Panc1 (cell line): ENCODE measurements at regions not wholly inside any gene's neighbourhood (a gene's known extent, or its start where the extent isn't known, plus 50 kb on each side); places are given as distances from the start of the nearest gene placed in this dataset.

Experiments
- ATAC-seq: fragments of 200-7000 bp; cut with Tn5 transposase; 2 replicates; pipeline ENCODE4 v1.9.1; 2020; ENCODE audit warnings: mild to moderate bottlenecking, moderate library complexity
- BruUV-seq: library from RNA; stranded (reverse); fragments of 400-500 nt; replicated peaks from 2 replicates; lab custom pipeline; 2021; lab: Mats Ljungman, UMichigan
- CTCF ChIA-PET: fragments of 300-600 bp; sonication (Branson Sonifier 250); formaldehyde crosslinking; loops from one replicate; lab custom pipeline; 2022; ENCODE audit warnings: antibody characterized with exemption; lab: Charles Lee
- POLR2A ChIA-PET: fragments of 300-600 bp; sonication (Branson Sonifier 250); formaldehyde crosslinking; loops from one replicate; lab custom pipeline; 2022; ENCODE audit warnings: antibody characterized with exemption; lab: Charles Lee
- DNase-seq: peaks from one replicate; pipeline ENCODE4 v3.0.0-alpha.2; 2010; ENCODE audit warnings: low read depth, low spot score
- H3K27ac ChIP-seq: 2 replicates; pipeline ENCODE4 v1.5.1; 2011; ENCODE audit warnings: mild to moderate bottlenecking, low read length, inconsistent platforms
- H3K27me3 ChIP-seq: fragments of 200-500 bp; sonication (Bioruptor generic); 2 replicates; pipeline ENCODE4 v1.6.0; 2014; ENCODE audit warnings: low read length, inconsistent platforms; ENCODE audit not compliant: control insufficient read depth, insufficient read depth
- H3K36me3 ChIP-seq: fragments of 200-500 bp; sonication (Bioruptor generic); 2 replicates; pipeline ENCODE4 v1.5.1; 2014; ENCODE audit warnings: inconsistent platforms, mild to moderate bottlenecking, low read length, moderate library complexity; ENCODE audit not compliant: control insufficient read depth, insufficient read depth
- H3K4me1 ChIP-seq: 2 replicates; pipeline ENCODE4 v1.5.1; 2011; ENCODE audit warnings: inconsistent platforms, mild to moderate bottlenecking, low read length, moderate library complexity; ENCODE audit not compliant: control insufficient read depth, insufficient read depth
- H3K4me3 ChIP-seq, 2 experiments: 2 replicates each; pipeline ENCODE4 v1.5.1; 2011 to 2012; ENCODE audit warnings: low read depth in 2 of 2, low read length in 2 of 2, mild to moderate bottlenecking in 2 of 2, inconsistent platforms in 1 of 2, moderate library complexity in 1 of 2
- H3K9me3 ChIP-seq: fragments of 200-500 bp; sonication (Bioruptor generic); 2 replicates; pipeline ENCODE4 v1.5.1; 2014; ENCODE audit warnings: low read depth, mild to moderate bottlenecking, inconsistent platforms, low read length, moderate library complexity; ENCODE audit not compliant: control insufficient read depth, insufficient read depth
- POLR2AphosphoS5 ChIP-seq: IDR thresholded peaks from 2 replicates; pipeline ENCODE4 v1.6.1; 2012; ENCODE audit warnings: mild to moderate bottlenecking, low read depth, low read length, moderate library complexity
- REST ChIP-seq, 2 experiments: IDR thresholded peaks; 2 replicates each; pipeline ENCODE4 v1.6.1; 2011 to 2012; ENCODE audit warnings: low read depth in 2 of 2, control low read depth in 1 of 2, low read length in 1 of 2, mild to moderate bottlenecking in 1 of 2, moderate library complexity in 1 of 2; ENCODE audit not compliant: insufficient read depth in 1 of 2
- SIN3A ChIP-seq: IDR thresholded peaks from 2 replicates; pipeline ENCODE4 v1.6.1; 2012; ENCODE audit warnings: low read depth, mild to moderate bottlenecking, low read length, moderate library complexity, borderline replicate concordance; ENCODE audit not compliant: insufficient read depth
- TCF7L2 ChIP-seq: IDR thresholded peaks from 2 replicates; pipeline ENCODE4 v1.6.1; 2011; ENCODE audit warnings: mild to moderate bottlenecking, low read depth, low read length, inconsistent platforms
- in situ Hi-C: cut with HindIII; loops from 2 replicates; pipeline ENCODE4 v1.10.0; 2016; ENCODE audit warnings: low sequenced_read_pairs, low pct_unique_long_range_greater_than_20kb
- intact Hi-C: fragments of 100-400 bp; cut with micrococcal nuclease; formaldehyde crosslinking; loops from one replicate; pipeline ENCODE4 v1.10.0; 2022; ENCODE audit not compliant: unreplicated experiment
- TF ChIP-seq, protein P1 (sequence below): fragments of 450-650 bp; IDR thresholded peaks from 2 replicates; pipeline ENCODE4 v1.5.1; 2017; ENCODE audit warnings: mild to moderate bottlenecking

- no peak overlapping the region for H3K27ac ChIP-seq
- no peak for TF ChIP-seq TCF7L2
- no peaks in the 10 kb centered on the region for H3K36me3 ChIP-seq
- in situ Hi-C loops: no loop called here
- CTCF ChIA-PET: no interaction called here
- no peak overlapping the region for H3K4me3 ChIP-seq
- DNase-seq (no peak), ATAC-seq (no peak)
- intact Hi-C loops: no loop called here
- POLR2A ChIA-PET: no interaction called here
- no peaks in the 10 kb centered on the region for H3K4me1 ChIP-seq
- BruUV-seq: no TSS peak
- H3K27me3 ChIP-seq: no peaks in the 10 kb centered on the region
- H3K9me3 ChIP-seq: no peaks in the 10 kb centered on the region
These were observed 503.7 kb downstream of the CDH10 start for GRCh38 chr5:24141046-24141445.

DNA sequence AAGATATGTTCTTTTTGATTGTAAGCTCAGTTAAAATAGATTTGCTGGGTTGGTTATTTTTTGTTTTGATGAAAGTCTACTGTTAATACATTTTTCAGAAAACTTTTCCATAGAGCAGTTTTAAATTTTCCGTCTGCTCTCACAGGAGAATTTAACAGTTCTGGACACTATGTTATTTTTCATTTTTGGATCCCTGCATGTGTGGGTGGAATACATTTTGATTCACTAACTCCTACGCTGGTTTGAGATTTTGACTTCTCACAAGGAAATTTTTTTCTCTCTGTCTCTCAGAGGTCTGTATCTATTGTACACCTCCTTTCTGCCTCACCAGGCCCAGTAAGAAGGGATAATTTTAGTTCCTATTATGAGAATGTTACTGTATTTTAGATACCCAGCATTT lies 502.4 kb downstream of the CDH10 start:
- DNase-seq (no peak), ATAC-seq (no peak)
- intact Hi-C loops (no loop called here), in situ Hi-C loops (no loop called here)
- H3K27me3 ChIP-seq: no peaks in the 10 kb centered on the region
- H3K36me3 ChIP-seq: no peaks in the 10 kb centered on the region
- ChIA-PET CTCF (no interaction called here), POLR2A (no interaction called here)
- H3K27ac ChIP-seq: no peak overlapping the region
- TF ChIP-seq POLR2AphosphoS5 (no peak), SIN3A (no peak), TCF7L2 (no peak), REST (IDR thresholded peaks at IDR 0.05; ENCODE audit: insufficient read depth in 1 of 2, low read depth in 2 of 2, low read length in 1 of 2) (no peak)
- TF ChIP-seq, protein P1, sequence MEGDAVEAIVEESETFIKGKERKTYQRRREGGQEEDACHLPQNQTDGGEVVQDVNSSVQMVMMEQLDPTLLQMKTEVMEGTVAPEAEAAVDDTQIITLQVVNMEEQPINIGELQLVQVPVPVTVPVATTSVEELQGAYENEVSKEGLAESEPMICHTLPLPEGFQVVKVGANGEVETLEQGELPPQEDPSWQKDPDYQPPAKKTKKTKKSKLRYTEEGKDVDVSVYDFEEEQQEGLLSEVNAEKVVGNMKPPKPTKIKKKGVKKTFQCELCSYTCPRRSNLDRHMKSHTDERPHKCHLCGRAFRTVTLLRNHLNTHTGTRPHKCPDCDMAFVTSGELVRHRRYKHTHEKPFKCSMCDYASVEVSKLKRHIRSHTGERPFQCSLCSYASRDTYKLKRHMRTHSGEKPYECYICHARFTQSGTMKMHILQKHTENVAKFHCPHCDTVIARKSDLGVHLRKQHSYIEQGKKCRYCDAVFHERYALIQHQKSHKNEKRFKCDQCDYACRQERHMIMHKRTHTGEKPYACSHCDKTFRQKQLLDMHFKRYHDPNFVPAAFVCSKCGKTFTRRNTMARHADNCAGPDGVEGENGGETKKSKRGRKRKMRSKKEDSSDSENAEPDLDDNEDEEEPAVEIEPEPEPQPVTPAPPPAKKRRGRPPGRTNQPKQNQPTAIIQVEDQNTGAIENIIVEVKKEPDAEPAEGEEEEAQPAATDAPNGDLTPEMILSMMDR: no peak
- no peaks in the 10 kb centered on the region for H3K9me3 ChIP-seq
- H3K4me1 ChIP-seq: no peaks in the 10 kb centered on the region
- H3K4me3 ChIP-seq: no peak overlapping the region
- no TSS peak for BruUV-seq

- no peak for TF ChIP-seq SIN3A
- TF ChIP-seq TCF7L2: no peak
- Histone ChIP-seq H3K27ac (no peak overlapping the region), H3K27me3 (no peaks in the 10 kb centered on the region), H3K9me3 (no peaks in the 10 kb centered on the region), H3K4me1 (no peaks in the 10 kb centered on the region), H3K36me3 (no peaks in the 10 kb centered on the region), H3K4me3 (no peak overlapping the region)
- CTCF ChIA-PET: no interaction called here
- intact Hi-C loops (no loop called here), in situ Hi-C loops (no loop called here)
- DNase-seq (no peak), ATAC-seq (no peak)
- POLR2A ChIA-PET: no interaction called here
- BruUV-seq: no TSS peak
These were observed 499.0 kb downstream of the CDH10 start for GRCh38 chr5:24145806-24146205.
